H1 (cell line): ENCODE measurements at regions not wholly inside any gene's neighbourhood (a gene's known extent, or its start where the extent isn't known, plus 50 kb on each side); places are given as distances from the start of the nearest gene placed in this dataset.

Experiments used
- BCL11A ChIP-seq, 2 experiments: IDR thresholded peaks; one replicate each; pipeline ENCODE4 v1.6.1; 2011; ENCODE audit warnings: low read depth in 2 of 2, low read length in 2 of 2, mild to moderate bottlenecking in 2 of 2
- BRCA1 ChIP-seq: IDR thresholded peaks from 2 replicates; pipeline ENCODE4 v1.6.1; 2012; ENCODE audit warnings: low read depth, low read length, improper control_type of control experiment
- CTCF ChIP-seq, 3 experiments: IDR thresholded peaks; 1 replicate in 2 of 3; 2 replicates in 1 of 3; pipeline versions ENCODE4 v1.5.1 to v1.6.1; 2011; ENCODE audit warnings: low read length in 3 of 3, mild to moderate bottlenecking in 3 of 3, inconsistent platforms in 2 of 3, low read depth in 1 of 3, moderate library complexity in 1 of 3; ENCODE audit not compliant: insufficient read depth in 1 of 3; ENCODE audit errors: control extremely low read depth in 1 of 3
- EGR1 ChIP-seq: IDR thresholded peaks from 2 replicates; pipeline ENCODE4 v1.6.1; 2011; ENCODE audit warnings: low read depth, low read length, borderline replicate concordance
- FOSL1 ChIP-seq: IDR thresholded peaks from 2 replicates; pipeline ENCODE4 v1.6.1; 2011; ENCODE audit warnings: mild to moderate bottlenecking, low read depth, low read length, moderate library complexity; ENCODE audit not compliant: insufficient read depth
- HDAC6 ChIP-seq: IDR thresholded peaks from one replicate; pipeline ENCODE4 v1.7.1; 2012; ENCODE audit warnings: low read depth, mild to moderate bottlenecking, inconsistent platforms, low read length, moderate library complexity
- SP1 ChIP-seq: IDR thresholded peaks from 2 replicates; pipeline ENCODE4 v1.6.1; 2011; ENCODE audit warnings: low read depth, low read length
- TCF12 ChIP-seq: IDR thresholded peaks from 2 replicates; pipeline ENCODE4 v1.6.1; 2011; ENCODE audit warnings: low read depth, mild to moderate bottlenecking, low read length

- no peak for TF ChIP-seq BRCA1
- no peak for TF ChIP-seq CTCF (IDR thresholded peaks at IDR 0.05; ENCODE audit: control extremely low read depth in 1 of 3, insufficient read depth in 1 of 3, low read depth in 1 of 3, low read length in 3 of 3)
- TF ChIP-seq BCL11A (IDR thresholded peaks at IDR 0.05; ENCODE audit: low read depth in 2 of 2, low read length in 2 of 2) = no peak
- TF ChIP-seq EGR1 = no peak
- TF ChIP-seq SP1 = no peak
- TF ChIP-seq TCF12 = no peak
- no peak for TF ChIP-seq FOSL1
- no peak for TF ChIP-seq HDAC6
Observed at GRCh38 chr1:4404854-4405590, 249.4 kb upstream of the AJAP1 start.
